AG04449 (cell line): ENCODE measurements at regions not wholly inside any gene's neighbourhood (a gene's known extent, or its start where the extent isn't known, plus 50 kb on each side); places are given as distances from the start of the nearest gene placed in this dataset.

Source experiments
- CTCF ChIA-PET: fragments of 350-600 bp; formaldehyde crosslinking; extraction: SDS; loops from one replicate; lab custom pipeline; 2021; ENCODE audit warnings: antibody characterized with exemption; lab: Yijun Ruan, JAX
- POLR2A ChIA-PET: fragments of 400-600, 350-600 bp; formaldehyde crosslinking; extraction: SDS; loops from one replicate; lab custom pipeline; 2020; ENCODE audit warnings: antibody characterized with exemption, inconsistent platforms; lab: Yijun Ruan, JAX
- DNase-seq: peaks from one replicate; pipeline ENCODE4 v3.0.0-alpha.2; 2010; ENCODE audit warnings: low read depth, low spot score
- H3K4me3 ChIP-seq: 2 replicates; pipeline ENCODE4 v1.5.1; 2011; ENCODE audit warnings: low read depth, mild to moderate bottlenecking, control low read depth, low read length
- CTCF ChIP-seq: IDR thresholded peaks from one replicate; pipeline ENCODE4 v1.5.1; 2011; ENCODE audit warnings: mild to moderate bottlenecking, moderate library complexity, low read length, control low read depth, inconsistent platforms; ENCODE audit not compliant: insufficient read depth; ENCODE audit errors: missing control alignments

- POLR2A ChIA-PET = no interaction called here
- TF ChIP-seq CTCF = no peak
- no peak overlapping the region for H3K4me3 ChIP-seq
- DNase-seq = no peak
- CTCF ChIA-PET = no interaction called here
These were observed 682.3 kb downstream of the TBC1D22A start for GRCh38 chr22:47444746-47445065.

- no peak for DNase-seq
- ChIA-PET CTCF (no interaction called here), POLR2A (no interaction called here)
- no peak overlapping the region for H3K4me3 ChIP-seq
- TF ChIP-seq CTCF = no peak
These were observed 681.6 kb downstream of the TBC1D22A start for GRCh38 chr22:47443836-47444745.

GRCh38 chr22:47442821-47443220 lies 680.4 kb downstream of the TBC1D22A start:
- ChIA-PET CTCF (no interaction called here), POLR2A (no interaction called here)
- DNase-seq = no peak
- H3K4me3 ChIP-seq = no peak overlapping the region
- no peak for TF ChIP-seq CTCF

GRCh38 chr22:47439643-47440265 lies 677.3 kb downstream of the TBC1D22A start:
- DNase-seq = no peak
- ChIA-PET CTCF (no interaction called here), POLR2A (no interaction called here)
- H3K4me3 ChIP-seq = no peak overlapping the region
- TF ChIP-seq CTCF = no peak

GRCh38 chr22:47437636-47438035 lies 675.2 kb downstream of the TBC1D22A start:
- no peak for TF ChIP-seq CTCF
- no peak for DNase-seq
- no peak overlapping the region for H3K4me3 ChIP-seq
- ChIA-PET POLR2A (no interaction called here), CTCF (no interaction called here)

- H3K4me3 ChIP-seq = no peak overlapping the region
- TF ChIP-seq CTCF = no peak
- ChIA-PET POLR2A (no interaction called here), CTCF (no interaction called here)
- DNase-seq = no peak
These were observed 674.7 kb downstream of the TBC1D22A start for GRCh38 chr22:47437110-47437509.
